Nephron (organoid): ENCODE measurements at regions not wholly inside any gene's neighbourhood (a gene's known extent, or its start where the extent isn't known, plus 50 kb on each side); places are given as distances from the start of the nearest gene placed in this dataset.

Experiments used
- H3K27ac Mint-ChIP-seq, 3 experiments: 2 replicates each; pipeline ENCODE4 v1.8.0; 2020; ENCODE audit warnings: mixed read lengths in 3 of 3, mild to moderate bottlenecking in 2 of 3, moderate library complexity in 1 of 3
- H3K27me3 Mint-ChIP-seq: 2 replicates; pipeline ENCODE4 v1.8.0; 2021; ENCODE audit warnings: low read depth, mild to moderate bottlenecking, moderate library complexity, mixed read lengths
- H3K36me3 Mint-ChIP-seq: 2 replicates; pipeline ENCODE4 v1.8.0; 2020; ENCODE audit warnings: low read depth, mixed read lengths
- H3K4me1 Mint-ChIP-seq: 2 replicates; pipeline ENCODE4 v1.8.0; 2020; ENCODE audit warnings: mixed read lengths
- H3K4me3 Mint-ChIP-seq, 3 experiments: 2 replicates each; pipeline ENCODE4 v1.8.0; 2020; ENCODE audit warnings: mild to moderate bottlenecking in 3 of 3, mixed read lengths in 3 of 3, moderate library complexity in 2 of 3
- H3K9me3 Mint-ChIP-seq: 2 replicates; pipeline ENCODE4 v1.8.0; 2020; ENCODE audit warnings: mixed read lengths
- TF ChIP-seq, protein P1 (sequence below), 3 experiments: fragments of 200-600 bp; sonication (generic); IDR thresholded peaks; one replicate each; pipeline ENCODE4 v1.5.0; 2021; ENCODE audit warnings: antibody characterized with exemption in 3 of 3; ENCODE audit not compliant: unreplicated experiment in 3 of 3

GRCh38 chr1:38173848-38174247, 127.3 kb upstream of the POU3F1 start:
- H3K9me3 Mint-ChIP-seq, result no peaks in the 10 kb centered on the region
- peaks cover 16% of the 10 kb centered on the region for H3K27me3 Mint-ChIP-seq
- TF ChIP-seq, protein P1, sequence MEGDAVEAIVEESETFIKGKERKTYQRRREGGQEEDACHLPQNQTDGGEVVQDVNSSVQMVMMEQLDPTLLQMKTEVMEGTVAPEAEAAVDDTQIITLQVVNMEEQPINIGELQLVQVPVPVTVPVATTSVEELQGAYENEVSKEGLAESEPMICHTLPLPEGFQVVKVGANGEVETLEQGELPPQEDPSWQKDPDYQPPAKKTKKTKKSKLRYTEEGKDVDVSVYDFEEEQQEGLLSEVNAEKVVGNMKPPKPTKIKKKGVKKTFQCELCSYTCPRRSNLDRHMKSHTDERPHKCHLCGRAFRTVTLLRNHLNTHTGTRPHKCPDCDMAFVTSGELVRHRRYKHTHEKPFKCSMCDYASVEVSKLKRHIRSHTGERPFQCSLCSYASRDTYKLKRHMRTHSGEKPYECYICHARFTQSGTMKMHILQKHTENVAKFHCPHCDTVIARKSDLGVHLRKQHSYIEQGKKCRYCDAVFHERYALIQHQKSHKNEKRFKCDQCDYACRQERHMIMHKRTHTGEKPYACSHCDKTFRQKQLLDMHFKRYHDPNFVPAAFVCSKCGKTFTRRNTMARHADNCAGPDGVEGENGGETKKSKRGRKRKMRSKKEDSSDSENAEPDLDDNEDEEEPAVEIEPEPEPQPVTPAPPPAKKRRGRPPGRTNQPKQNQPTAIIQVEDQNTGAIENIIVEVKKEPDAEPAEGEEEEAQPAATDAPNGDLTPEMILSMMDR (IDR thresholded peaks at IDR 0.05; ENCODE audit: unreplicated experiment in 3 of 3), result no peak
- no peaks in the 10 kb centered on the region for H3K4me1 Mint-ChIP-seq
- H3K4me3 Mint-ChIP-seq, result no peak overlapping the region
- no peak overlapping the region for H3K27ac Mint-ChIP-seq
- H3K36me3 Mint-ChIP-seq, result no peaks in the 10 kb centered on the region

GRCh38 chr1:38173157-38173831, 126.7 kb upstream of the POU3F1 start:
- no peak overlapping the region for H3K27ac Mint-ChIP-seq
- no peaks in the 10 kb centered on the region for H3K36me3 Mint-ChIP-seq
- no peaks in the 10 kb centered on the region for H3K4me1 Mint-ChIP-seq
- H3K4me3 Mint-ChIP-seq, result no peak overlapping the region
- no peaks in the 10 kb centered on the region for H3K9me3 Mint-ChIP-seq
- H3K27me3 Mint-ChIP-seq, result peaks cover 16% of the 10 kb centered on the region
- TF ChIP-seq, protein P1 (IDR thresholded peaks at IDR 0.05; ENCODE audit: unreplicated experiment in 3 of 3), result no peak

GRCh38 chr1:38169121-38169520, 122.5 kb upstream of the POU3F1 start:
- TF ChIP-seq, protein P1 (IDR thresholded peaks at IDR 0.05; ENCODE audit: unreplicated experiment in 3 of 3), result no peak
- H3K27me3 Mint-ChIP-seq, result peaks cover 16% of the 10 kb centered on the region
- H3K36me3 Mint-ChIP-seq, result no peaks in the 10 kb centered on the region
- no peak overlapping the region for H3K4me3 Mint-ChIP-seq
- no peak overlapping the region for H3K27ac Mint-ChIP-seq
- H3K9me3 Mint-ChIP-seq, result no peaks in the 10 kb centered on the region
- no peaks in the 10 kb centered on the region for H3K4me1 Mint-ChIP-seq

- no peak overlapping the region for H3K27ac Mint-ChIP-seq
- H3K27me3 Mint-ChIP-seq, result peaks cover 19% of the 10 kb centered on the region
- no peaks in the 10 kb centered on the region for H3K36me3 Mint-ChIP-seq
- TF ChIP-seq, protein P1 (IDR thresholded peaks at IDR 0.05; ENCODE audit: unreplicated experiment in 3 of 3), result no peak
- no peaks in the 10 kb centered on the region for H3K4me1 Mint-ChIP-seq
- H3K4me3 Mint-ChIP-seq, result no peak overlapping the region
- H3K9me3 Mint-ChIP-seq, result no peaks in the 10 kb centered on the region
Observed at GRCh38 chr1:38168365-38168764, 121.8 kb upstream of the POU3F1 start.

DNA sequence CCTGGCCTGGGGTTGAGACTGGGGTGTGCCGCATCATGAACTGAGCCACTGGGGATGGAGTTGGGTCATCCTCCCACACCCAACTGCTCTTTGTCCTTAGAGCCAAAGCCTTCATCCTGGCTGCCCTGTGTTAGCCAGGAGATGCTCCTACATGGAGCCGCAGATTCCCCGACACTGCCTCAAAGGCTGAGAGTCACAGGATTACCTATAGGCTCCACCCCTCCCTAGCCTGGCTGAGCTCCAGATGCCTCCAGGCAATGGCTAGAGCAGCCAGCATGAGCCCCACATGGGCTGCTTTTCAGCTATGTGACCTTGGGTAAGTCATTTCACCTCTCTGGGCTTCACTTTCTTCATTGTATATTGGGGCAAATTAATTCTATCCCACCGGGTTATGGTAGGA, 119.9 kb upstream of the POU3F1 start:
- Mint-ChIP-seq H3K4me3 (no peak overlapping the region), H3K27me3 (peaks cover 20% of the 10 kb centered on the region), H3K36me3 (no peaks in the 10 kb centered on the region), H3K9me3 (no peaks in the 10 kb centered on the region), H3K4me1 (no peaks in the 10 kb centered on the region), H3K27ac (no peak overlapping the region)
- TF ChIP-seq, protein P1 (IDR thresholded peaks at IDR 0.05; ENCODE audit: unreplicated experiment in 3 of 3), result no peak
